ENCODE measurements at regions not wholly inside any gene's neighbourhood (a gene's known extent, or its start where the extent isn't known, plus 50 kb on each side); places are given as distances from the start of the nearest gene placed in this dataset.
"Not testable (repeated sequence)": the region's sequence is repeated elsewhere in the genome, so short reads cannot be mapped to it uniquely, and the experiment has no call there.

GRCh38 chr5:19266791-19267190, 721.2 kb downstream of the CDH18 start:
- no peak for DNase-seq

GRCh38 chr5:19270153-19270552, 717.8 kb downstream of the CDH18 start:
- no peak for DNase-seq

- DNase-seq: no peak
Measured at GRCh38 chr5:19274578-19274977, 713.4 kb downstream of the CDH18 start.

GRCh38 chr5:19285286-19285685, 702.7 kb downstream of the CDH18 start:
- DNase-seq: no peak

- not testable (repeated sequence) for DNase-seq
Measured at GRCh38 chr5:19287548-19288277, 700.3 kb downstream of the CDH18 start.

- DNase-seq: not testable (repeated sequence)
Measured at GRCh38 chr5:19288311-19288710, 699.7 kb downstream of the CDH18 start.

GRCh38 chr5:19297934-19298333, 690.1 kb downstream of the CDH18 start:
- DNase-seq: no peak

- no peak for DNase-seq
Measured at GRCh38 chr5:19301271-19301670, 686.7 kb downstream of the CDH18 start.

- peak; percentile 12 for DNase-seq
Measured at GRCh38 chr5:19314840-19315239, 673.2 kb downstream of the CDH18 start.

GRCh38 chr5:19319252-19319651, 668.7 kb downstream of the CDH18 start:
- DNase-seq: no peak

- no peak for DNase-seq
Measured at GRCh38 chr5:19322716-19323485, 665.1 kb downstream of the CDH18 start.

- DNase-seq: no peak
Measured at GRCh38 chr5:19334278-19334677, 653.7 kb downstream of the CDH18 start.

GRCh38 chr5:19342942-19343341, 645.1 kb downstream of the CDH18 start:
- no peak for DNase-seq

- no peak for DNase-seq
Measured at GRCh38 chr5:19352120-19352519, 635.9 kb downstream of the CDH18 start.

GRCh38 chr5:19369048-19369447, 619.0 kb downstream of the CDH18 start:
- no peak for DNase-seq

- DNase-seq: no peak
Measured at GRCh38 chr5:19369561-19369960, 618.4 kb downstream of the CDH18 start.

- DNase-seq: no peak
Measured at GRCh38 chr5:19370655-19371386, 617.2 kb downstream of the CDH18 start.

- DNase-seq: no peak
Measured at GRCh38 chr5:19388391-19388790, 599.6 kb downstream of the CDH18 start.

GRCh38 chr5:19401032-19401431, 587.0 kb downstream of the CDH18 start:
- DNase-seq: no peak

- DNase-seq: no peak
Measured at GRCh38 chr5:19406576-19407365, 581.2 kb downstream of the CDH18 start.

- no peak for DNase-seq
Measured at GRCh38 chr5:19408149-19408548, 579.9 kb downstream of the CDH18 start.

GRCh38 chr5:19411936-19412335, 576.1 kb downstream of the CDH18 start:
- DNase-seq: no peak

All from NCI-H2029 (cell line).